HCT116 (cell line): ENCODE measurements at regions not wholly inside any gene's neighbourhood (a gene's known extent, or its start where the extent isn't known, plus 50 kb on each side); places are given as distances from the start of the nearest gene placed in this dataset.

ENCODE experiments used
- ATAC-seq: fragments of 200-7000 bp; cut with Tn5 transposase; 2 replicates; pipeline ENCODE4 v1.9.1; 2020; ENCODE audit warnings: mild to moderate bottlenecking, moderate library complexity
- BruUV-seq: library from RNA; stranded (reverse); fragments of 400-500 nt; replicated peaks from 2 replicates; lab custom pipeline; 2021; lab: Mats Ljungman, UMichigan
- CTCF ChIA-PET: fragments of 300-600 bp; sonication (Branson Sonifier 250); formaldehyde crosslinking; loops from one replicate; lab custom pipeline; 2021; ENCODE audit warnings: antibody characterized with exemption; lab: Charles Lee
- POLR2A ChIA-PET: fragments of 300-600, 350-600 bp; sonication (Branson Sonifier 250); formaldehyde crosslinking; loops from one replicate; lab custom pipeline; 2021; ENCODE audit warnings: antibody characterized with exemption; lab: Charles Lee
- RAD21 ChIA-PET, 2 experiments: fragments of 300-600 bp; sonication (Branson Sonifier 250); formaldehyde crosslinking; loops; one replicate each; lab custom pipeline; 2023; ENCODE audit warnings: low total read pairs in 2 of 2; ENCODE audit not compliant: uncharacterized antibody in 2 of 2, unreplicated experiment in 2 of 2, low non-redundant PET in 1 of 2; lab: Charles Lee
- DNase-seq: peaks from one replicate; pipeline ENCODE4 v3.0.0-alpha.2; 2010; ENCODE audit warnings: low read depth, low spot score
- H2AFZ ChIP-seq: fragments of 200-600 bp; shearing (Covaris generic), sonication (generic); 2 replicates; pipeline ENCODE4 v1.6.1; 2017; ENCODE audit warnings: low read depth, mixed run types, mixed read lengths, antibody characterized with exemption, low read length; ENCODE audit not compliant: poor library complexity, severe bottlenecking
- H3K27ac ChIP-seq: 2 replicates; pipeline ENCODE4 v1.5.1; 2012; ENCODE audit warnings: low read depth, low read length
- H3K27me3 ChIP-seq: fragments of 200-600 bp; sonication (generic); 2 replicates; pipeline ENCODE4 v1.6.1; 2016; ENCODE audit warnings: mixed run types, low read length, mixed read lengths; ENCODE audit not compliant: insufficient read depth
- H3K36me3 ChIP-seq, 2 experiments: fragments of 200-500 bp in 1 of 2; fragments of 200-600 bp in 1 of 2; sonication (Bioruptor generic) in 1 of 2; sonication (generic) in 1 of 2; 2 replicates each; pipeline versions ENCODE4 v1.5.1 to v1.6.1; 2014 to 2016; ENCODE audit warnings: low read length in 2 of 2, inconsistent platforms in 1 of 2, mixed read lengths in 1 of 2, mixed run types in 1 of 2; ENCODE audit not compliant: insufficient read depth in 2 of 2, control insufficient read depth in 1 of 2
- H3K4me1 ChIP-seq, 2 experiments: fragments of 200-600 bp in 1 of 2; sonication (generic) in 1 of 2; 2 replicates each; pipeline versions ENCODE4 v1.5.1 to v1.6.1; 2012 to 2017; ENCODE audit warnings: low read length in 2 of 2, inconsistent platforms in 1 of 2, mild to moderate bottlenecking in 1 of 2, mixed read lengths in 1 of 2, mixed run types in 1 of 2, moderate library complexity in 1 of 2; ENCODE audit not compliant: insufficient read depth in 2 of 2, control insufficient read depth in 1 of 2
- H3K4me2 ChIP-seq: fragments of 200-600 bp; sonication (generic); 2 replicates; pipeline ENCODE4 v1.6.1; 2017; ENCODE audit warnings: mixed run types, low read length, mixed read lengths
- H3K4me3 ChIP-seq, 2 experiments: fragments of 200-600 bp in 1 of 2; sonication (generic) in 1 of 2; replicated peaks in 1 of 2; 2 replicates each; pipeline ENCODE4 v1.5.1; 2011 to 2016; ENCODE audit warnings: low read length in 2 of 2, control low read depth in 1 of 2, low read depth in 1 of 2, mild to moderate bottlenecking in 1 of 2, mixed read lengths in 1 of 2, mixed run types in 1 of 2
- H3K79me2 ChIP-seq: fragments of 200-600 bp; sonication (generic); 2 replicates; pipeline ENCODE4 v1.6.1; 2017; ENCODE audit warnings: mild to moderate bottlenecking, mixed run types, low read length, moderate library complexity, mixed read lengths; ENCODE audit not compliant: insufficient read depth
- H3K9ac ChIP-seq: fragments of 200-600 bp; sonication (generic); 2 replicates; pipeline ENCODE4 v1.6.1; 2016; ENCODE audit warnings: low read length, mixed read lengths
- H3K9me2 ChIP-seq: fragments of 200-600 bp; sonication (generic), shearing (Covaris generic); 2 replicates; pipeline ENCODE4 v1.6.1; 2017; ENCODE audit warnings: mixed run types, mild to moderate bottlenecking, moderate library complexity; ENCODE audit not compliant: insufficient read depth
- H3K9me3 ChIP-seq, 2 experiments: fragments of 200-500 bp in 1 of 2; fragments of 200-600 bp in 1 of 2; sonication (Bioruptor generic) in 1 of 2; sonication (generic) in 1 of 2; 2 replicates each; pipeline ENCODE4 v1.6.1; 2014 to 2017; ENCODE audit warnings: low read length in 2 of 2, mixed read lengths in 2 of 2, inconsistent platforms in 1 of 2, low read depth in 1 of 2, mild to moderate bottlenecking in 1 of 2, mixed run types in 1 of 2, moderate library complexity in 1 of 2; ENCODE audit not compliant: control insufficient read depth in 1 of 2, insufficient read depth in 1 of 2
- H4K20me1 ChIP-seq: fragments of 200-600 bp; sonication (generic), shearing (Covaris generic); 2 replicates; pipeline ENCODE4 v1.6.1; 2017; ENCODE audit warnings: mixed run types, mild to moderate bottlenecking, moderate library complexity; ENCODE audit not compliant: insufficient read depth
- CEBPB ChIP-seq: IDR thresholded peaks from 2 replicates; pipeline ENCODE4 v1.6.1; 2012; ENCODE audit warnings: low read depth
- EGR1 ChIP-seq: IDR thresholded peaks from 2 replicates; pipeline ENCODE4 v1.6.1; 2012; ENCODE audit warnings: low read depth
- EZH2phosphoT487 ChIP-seq: fragments of 200-600 bp; IDR thresholded peaks from 2 replicates; pipeline ENCODE4 v1.6.1; 2018; ENCODE audit warnings: antibody characterized with exemption, borderline replicate concordance
- FOSL1 ChIP-seq: IDR thresholded peaks from 2 replicates; pipeline ENCODE4 v1.6.1; 2012; ENCODE audit warnings: low read depth
- JUND ChIP-seq: IDR thresholded peaks from 2 replicates; pipeline ENCODE4 v1.6.1; 2012
- POLR2AphosphoS5 ChIP-seq: IDR thresholded peaks from 2 replicates; pipeline ENCODE4 v1.6.1; 2011; ENCODE audit warnings: mild to moderate bottlenecking, low read depth, low read length, moderate library complexity
- RAD21 ChIP-seq: IDR thresholded peaks from 2 replicates; pipeline ENCODE4 v1.6.1; 2012; ENCODE audit warnings: low read depth, mild to moderate bottlenecking
- SIN3A ChIP-seq: IDR thresholded peaks from 2 replicates; pipeline ENCODE4 v1.6.1; 2012; ENCODE audit warnings: low read depth
- SRF ChIP-seq: IDR thresholded peaks from 2 replicates; pipeline ENCODE4 v1.6.1; 2012; ENCODE audit warnings: low read depth
- TCF7L2 ChIP-seq: IDR thresholded peaks from 2 replicates; pipeline ENCODE4 v1.7.0; 2011; ENCODE audit warnings: borderline replicate concordance, inconsistent platforms; ENCODE audit not compliant: insufficient read depth, insufficient read length; ENCODE audit errors: extremely low read depth
- YY1 ChIP-seq: IDR thresholded peaks from 2 replicates; pipeline ENCODE4 v1.6.1; 2011; ENCODE audit warnings: low read length, low read depth, moderate library complexity, mild to moderate bottlenecking; ENCODE audit not compliant: insufficient replicate concordance; ENCODE audit errors: extremely low read depth
- ZFX ChIP-seq: fragments of 450-650 bp; IDR thresholded peaks from 2 replicates; pipeline ENCODE4 v1.6.1; 2017
- ZNF274 ChIP-seq: fragments of 200-500 bp; sonication (Bioruptor generic); IDR thresholded peaks from 2 replicates; pipeline ENCODE4 v1.6.1; 2014; ENCODE audit warnings: mild to moderate bottlenecking, low read depth, low read length, inconsistent platforms
- intact Hi-C: fragments of 100-400 bp; cut with micrococcal nuclease; formaldehyde crosslinking; loops from 2 replicates; pipeline ENCODE4 v1.10.0; 2022
- TF ChIP-seq, protein P1 (sequence below): IDR thresholded peaks from 2 replicates; pipeline ENCODE4 v1.6.1; 2012
- TF ChIP-seq, protein P2 (sequence below): IDR thresholded peaks from 2 replicates; pipeline ENCODE4 v1.6.1; 2012; ENCODE audit warnings: low read depth
- TF ChIP-seq, protein P3 (sequence below), 3 experiments: fragments of 200-600 bp in 1 of 3; sonication (generic) in 1 of 3; IDR thresholded peaks in 2 of 3; conservative IDR thresholded peaks in 1 of 3; 2 replicates each; pipeline ENCODE4 v1.5.1; 2012 to 2017; ENCODE audit warnings: low read depth in 2 of 3, low read length in 2 of 3, antibody characterized with exemption in 1 of 3, borderline replicate concordance in 1 of 3, control low read depth in 1 of 3, mild to moderate bottlenecking in 1 of 3, mixed read lengths in 1 of 3, mixed run types in 1 of 3, moderate library complexity in 1 of 3; ENCODE audit not compliant: insufficient read depth in 1 of 3
- TF ChIP-seq, protein P4 (sequence below): IDR thresholded peaks from 2 replicates; pipeline ENCODE4 v1.6.1; 2012

DNA sequence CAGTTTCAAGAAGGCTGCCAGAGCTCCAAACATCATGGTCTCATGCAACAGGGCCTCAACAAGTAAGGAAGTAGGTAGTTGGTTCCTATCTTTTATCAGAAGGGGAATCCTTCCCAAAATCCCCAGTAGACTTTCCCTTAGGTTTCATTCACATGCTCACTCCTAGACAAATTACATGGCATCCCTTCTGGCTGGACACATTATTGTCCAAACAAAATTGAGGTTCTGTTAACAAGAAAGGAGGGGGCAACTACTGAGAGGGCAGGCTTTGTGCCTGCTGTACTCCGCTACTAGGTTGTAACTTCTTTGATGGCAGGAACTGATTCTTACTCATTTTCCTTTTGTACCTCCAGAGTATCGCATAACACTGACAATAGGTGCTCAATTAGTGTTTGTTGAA, 56.0 kb upstream of the OSMR start:
- TF ChIP-seq RAD21 (no peak), SRF (no peak), EGR1 (no peak), EZH2phosphoT487 (no peak), ZNF274 (no peak), CEBPB (no peak)
- TF ChIP-seq, protein P1, sequence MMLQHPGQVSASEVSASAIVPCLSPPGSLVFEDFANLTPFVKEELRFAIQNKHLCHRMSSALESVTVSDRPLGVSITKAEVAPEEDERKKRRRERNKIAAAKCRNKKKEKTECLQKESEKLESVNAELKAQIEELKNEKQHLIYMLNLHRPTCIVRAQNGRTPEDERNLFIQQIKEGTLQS: no peak
- intact Hi-C loops: no loop called here
- H2AFZ ChIP-seq: no peak overlapping the region
- no peaks in the 10 kb centered on the region for H3K36me3 ChIP-seq
- no peak overlapping the region for H3K4me2 ChIP-seq
- no peaks in the 10 kb centered on the region for H3K4me1 ChIP-seq
- no peaks in the 10 kb centered on the region for H3K79me2 ChIP-seq
- ChIA-PET RAD21 (no interaction called here), CTCF (no interaction called here), POLR2A (no interaction called here)
- H4K20me1 ChIP-seq: no peaks in the 10 kb centered on the region
- H3K4me3 ChIP-seq: no peak overlapping the region
- no peak for DNase-seq
- no peak overlapping the region for H3K9ac ChIP-seq
- H3K27me3 ChIP-seq: no peaks in the 10 kb centered on the region
- H3K27ac ChIP-seq: no peak overlapping the region
- no TSS peak for BruUV-seq
- H3K9me3 ChIP-seq: no peaks in the 10 kb centered on the region
- no peaks in the 10 kb centered on the region for H3K9me2 ChIP-seq
- no peak for ATAC-seq

DNA sequence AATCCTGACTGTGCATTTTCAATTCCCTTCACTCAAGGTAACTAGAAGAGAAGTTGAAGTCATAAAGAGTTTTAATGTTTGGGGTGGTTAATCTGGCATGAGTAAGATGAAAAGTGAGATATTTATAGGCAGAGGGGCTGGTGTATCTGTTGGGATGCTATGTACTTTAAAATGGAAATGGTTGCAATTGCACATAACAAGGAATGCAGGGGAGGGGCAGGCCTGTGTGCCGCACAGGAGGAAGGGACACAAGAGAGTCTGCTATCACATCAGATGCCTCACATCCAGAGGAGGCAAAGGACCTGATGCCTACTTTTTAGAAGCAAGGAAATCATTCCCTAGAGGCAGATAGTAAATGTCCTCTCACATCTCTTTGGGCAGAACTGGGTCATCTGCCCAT, 55.5 kb upstream of the OSMR start:
- Histone ChIP-seq H3K4me3 (no peak overlapping the region), H3K9me3 (no peaks in the 10 kb centered on the region), H3K9me2 (no peaks in the 10 kb centered on the region), H3K4me1 (no peaks in the 10 kb centered on the region), H4K20me1 (no peaks in the 10 kb centered on the region), H2AFZ (no peak overlapping the region), H3K27ac (no peak overlapping the region), H3K9ac (no peak overlapping the region), H3K4me2 (no peak overlapping the region), H3K79me2 (no peaks in the 10 kb centered on the region), H3K27me3 (no peaks in the 10 kb centered on the region), H3K36me3 (no peaks in the 10 kb centered on the region)
- ChIA-PET CTCF (no interaction called here), POLR2A (no interaction called here), RAD21 (no interaction called here)
- ATAC-seq: no peak
- BruUV-seq: no TSS peak
- intact Hi-C loops: no loop called here
- DNase-seq: no peak
- TF ChIP-seq, protein P2, sequence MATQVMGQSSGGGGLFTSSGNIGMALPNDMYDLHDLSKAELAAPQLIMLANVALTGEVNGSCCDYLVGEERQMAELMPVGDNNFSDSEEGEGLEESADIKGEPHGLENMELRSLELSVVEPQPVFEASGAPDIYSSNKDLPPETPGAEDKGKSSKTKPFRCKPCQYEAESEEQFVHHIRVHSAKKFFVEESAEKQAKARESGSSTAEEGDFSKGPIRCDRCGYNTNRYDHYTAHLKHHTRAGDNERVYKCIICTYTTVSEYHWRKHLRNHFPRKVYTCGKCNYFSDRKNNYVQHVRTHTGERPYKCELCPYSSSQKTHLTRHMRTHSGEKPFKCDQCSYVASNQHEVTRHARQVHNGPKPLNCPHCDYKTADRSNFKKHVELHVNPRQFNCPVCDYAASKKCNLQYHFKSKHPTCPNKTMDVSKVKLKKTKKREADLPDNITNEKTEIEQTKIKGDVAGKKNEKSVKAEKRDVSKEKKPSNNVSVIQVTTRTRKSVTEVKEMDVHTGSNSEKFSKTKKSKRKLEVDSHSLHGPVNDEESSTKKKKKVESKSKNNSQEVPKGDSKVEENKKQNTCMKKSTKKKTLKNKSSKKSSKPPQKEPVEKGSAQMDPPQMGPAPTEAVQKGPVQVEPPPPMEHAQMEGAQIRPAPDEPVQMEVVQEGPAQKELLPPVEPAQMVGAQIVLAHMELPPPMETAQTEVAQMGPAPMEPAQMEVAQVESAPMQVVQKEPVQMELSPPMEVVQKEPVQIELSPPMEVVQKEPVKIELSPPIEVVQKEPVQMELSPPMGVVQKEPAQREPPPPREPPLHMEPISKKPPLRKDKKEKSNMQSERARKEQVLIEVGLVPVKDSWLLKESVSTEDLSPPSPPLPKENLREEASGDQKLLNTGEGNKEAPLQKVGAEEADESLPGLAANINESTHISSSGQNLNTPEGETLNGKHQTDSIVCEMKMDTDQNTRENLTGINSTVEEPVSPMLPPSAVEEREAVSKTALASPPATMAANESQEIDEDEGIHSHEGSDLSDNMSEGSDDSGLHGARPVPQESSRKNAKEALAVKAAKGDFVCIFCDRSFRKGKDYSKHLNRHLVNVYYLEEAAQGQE: no peak
- TF ChIP-seq ZFX: no peak
- TF ChIP-seq JUND: no peak
- no peak for TF ChIP-seq TCF7L2
- TF ChIP-seq EGR1: no peak
- TF ChIP-seq SRF: no peak
- no peak for TF ChIP-seq EZH2phosphoT487
- no peak for TF ChIP-seq FOSL1
- TF ChIP-seq, protein P3, sequence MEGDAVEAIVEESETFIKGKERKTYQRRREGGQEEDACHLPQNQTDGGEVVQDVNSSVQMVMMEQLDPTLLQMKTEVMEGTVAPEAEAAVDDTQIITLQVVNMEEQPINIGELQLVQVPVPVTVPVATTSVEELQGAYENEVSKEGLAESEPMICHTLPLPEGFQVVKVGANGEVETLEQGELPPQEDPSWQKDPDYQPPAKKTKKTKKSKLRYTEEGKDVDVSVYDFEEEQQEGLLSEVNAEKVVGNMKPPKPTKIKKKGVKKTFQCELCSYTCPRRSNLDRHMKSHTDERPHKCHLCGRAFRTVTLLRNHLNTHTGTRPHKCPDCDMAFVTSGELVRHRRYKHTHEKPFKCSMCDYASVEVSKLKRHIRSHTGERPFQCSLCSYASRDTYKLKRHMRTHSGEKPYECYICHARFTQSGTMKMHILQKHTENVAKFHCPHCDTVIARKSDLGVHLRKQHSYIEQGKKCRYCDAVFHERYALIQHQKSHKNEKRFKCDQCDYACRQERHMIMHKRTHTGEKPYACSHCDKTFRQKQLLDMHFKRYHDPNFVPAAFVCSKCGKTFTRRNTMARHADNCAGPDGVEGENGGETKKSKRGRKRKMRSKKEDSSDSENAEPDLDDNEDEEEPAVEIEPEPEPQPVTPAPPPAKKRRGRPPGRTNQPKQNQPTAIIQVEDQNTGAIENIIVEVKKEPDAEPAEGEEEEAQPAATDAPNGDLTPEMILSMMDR (IDR thresholded peaks at IDR 0.05 in 2 of 3, conservative IDR thresholded peaks at IDR 0.05 in 1 of 3; ENCODE audit: borderline replicate concordance in 1 of 3, insufficient read depth in 1 of 3, low read depth in 2 of 3, low read length in 2 of 3): no peak
- no peak for TF ChIP-seq CEBPB
- TF ChIP-seq, protein P4, sequence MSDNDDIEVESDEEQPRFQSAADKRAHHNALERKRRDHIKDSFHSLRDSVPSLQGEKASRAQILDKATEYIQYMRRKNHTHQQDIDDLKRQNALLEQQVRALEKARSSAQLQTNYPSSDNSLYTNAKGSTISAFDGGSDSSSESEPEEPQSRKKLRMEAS: no peak
- TF ChIP-seq SIN3A: no peak
- TF ChIP-seq POLR2AphosphoS5: no peak
- no peak for TF ChIP-seq YY1
